ENCODE measurements at regions not wholly inside any gene's neighbourhood (a gene's known extent, or its start where the extent isn't known, plus 50 kb on each side); places are given as distances from the start of the nearest gene placed in this dataset.

- TF ChIP-seq, protein P1, sequence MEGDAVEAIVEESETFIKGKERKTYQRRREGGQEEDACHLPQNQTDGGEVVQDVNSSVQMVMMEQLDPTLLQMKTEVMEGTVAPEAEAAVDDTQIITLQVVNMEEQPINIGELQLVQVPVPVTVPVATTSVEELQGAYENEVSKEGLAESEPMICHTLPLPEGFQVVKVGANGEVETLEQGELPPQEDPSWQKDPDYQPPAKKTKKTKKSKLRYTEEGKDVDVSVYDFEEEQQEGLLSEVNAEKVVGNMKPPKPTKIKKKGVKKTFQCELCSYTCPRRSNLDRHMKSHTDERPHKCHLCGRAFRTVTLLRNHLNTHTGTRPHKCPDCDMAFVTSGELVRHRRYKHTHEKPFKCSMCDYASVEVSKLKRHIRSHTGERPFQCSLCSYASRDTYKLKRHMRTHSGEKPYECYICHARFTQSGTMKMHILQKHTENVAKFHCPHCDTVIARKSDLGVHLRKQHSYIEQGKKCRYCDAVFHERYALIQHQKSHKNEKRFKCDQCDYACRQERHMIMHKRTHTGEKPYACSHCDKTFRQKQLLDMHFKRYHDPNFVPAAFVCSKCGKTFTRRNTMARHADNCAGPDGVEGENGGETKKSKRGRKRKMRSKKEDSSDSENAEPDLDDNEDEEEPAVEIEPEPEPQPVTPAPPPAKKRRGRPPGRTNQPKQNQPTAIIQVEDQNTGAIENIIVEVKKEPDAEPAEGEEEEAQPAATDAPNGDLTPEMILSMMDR (IDR thresholded peaks at IDR 0.05): no peak
- TF ChIP-seq POLR2A (IDR thresholded peaks at IDR 0.05): no peak
- TF ChIP-seq POLR2AphosphoS5 (IDR thresholded peaks at IDR 0.05): no peak
Measured at GRCh38 chr12:61043838-61044237, 1216.4 kb upstream of the USP15 start.

Data from prostate gland (tissue), 2 donors.